ENCODE measurements at regions not wholly inside any gene's neighbourhood (a gene's known extent, or its start where the extent isn't known, plus 50 kb on each side); places are given as distances from the start of the nearest gene placed in this dataset.

- Histone ChIP-seq H3K79me2 (ENCODE audit: insufficient read depth, low read length) (no peaks in the 10 kb centered on the region), H3K36me3 (replicated peaks in 1 of 2; ENCODE audit: control insufficient read depth in 1 of 2, insufficient read depth in 2 of 2, low read length in 2 of 2) (no peaks in the 10 kb centered on the region), H3K4me3 (replicated peaks in 1 of 3; ENCODE audit: insufficient read depth in 1 of 3, low read depth in 2 of 3, low read length in 3 of 3) (no peak overlapping the region), H3K4me1 (ENCODE audit: insufficient read depth, low read length) (no peaks in the 10 kb centered on the region), H3K9me3 (ENCODE audit: low read length) (no peaks in the 10 kb centered on the region), H2AFZ (ENCODE audit: low read length) (no peak overlapping the region), H3K4me2 (ENCODE audit: low read depth, low read length) (no peak overlapping the region), H3K27me3 (ENCODE audit: control insufficient read depth in 1 of 2, insufficient read depth in 2 of 2, low read length in 2 of 2) (no peaks in the 10 kb centered on the region), H3K9ac (ENCODE audit: insufficient read depth, low read depth, low read length) (no peak overlapping the region), H4K20me1 (ENCODE audit: insufficient read depth, low read length) (no peaks in the 10 kb centered on the region), H3K27ac (ENCODE audit: extremely low read length, insufficient read depth, low read length) (no peak overlapping the region)
- in situ Hi-C loops (cut with HindIII; ENCODE audit: extremely low pct_ligation_motif_present, low pct_unique_long_range_greater_than_20kb) (no loop called here), intact Hi-C loops (cut with micrococcal nuclease; ENCODE audit: unreplicated experiment) (no loop called here)
- DNase-seq (ENCODE audit: low spot score) (no peak), FAIRE-seq (no peak), ATAC-seq (no peak)
- TF ChIP-seq ARNT2 (CRISPR knock-in tag; IDR thresholded peaks at IDR 0.05; ENCODE audit: low read depth) (no peak), MAFF (IDR thresholded peaks at IDR 0.05; ENCODE audit: low read depth, low read length) (no peak), HBP1 (CRISPR knock-in tag; IDR thresholded peaks at IDR 0.05; ENCODE audit: low read depth) (no peak), HOXA5 (CRISPR knock-in tag; IDR thresholded peaks at IDR 0.05) (no peak), RARG (CRISPR knock-in tag; IDR thresholded peaks at IDR 0.05; ENCODE audit: low read depth) (no peak), DNMT3B (CRISPR knock-in tag; conservative IDR thresholded peaks at IDR 0.05) (no peak), MZF1 (CRISPR knock-in tag; IDR thresholded peaks at IDR 0.05; ENCODE audit: borderline replicate concordance) (no peak)
- TF ChIP-seq, protein P1, sequence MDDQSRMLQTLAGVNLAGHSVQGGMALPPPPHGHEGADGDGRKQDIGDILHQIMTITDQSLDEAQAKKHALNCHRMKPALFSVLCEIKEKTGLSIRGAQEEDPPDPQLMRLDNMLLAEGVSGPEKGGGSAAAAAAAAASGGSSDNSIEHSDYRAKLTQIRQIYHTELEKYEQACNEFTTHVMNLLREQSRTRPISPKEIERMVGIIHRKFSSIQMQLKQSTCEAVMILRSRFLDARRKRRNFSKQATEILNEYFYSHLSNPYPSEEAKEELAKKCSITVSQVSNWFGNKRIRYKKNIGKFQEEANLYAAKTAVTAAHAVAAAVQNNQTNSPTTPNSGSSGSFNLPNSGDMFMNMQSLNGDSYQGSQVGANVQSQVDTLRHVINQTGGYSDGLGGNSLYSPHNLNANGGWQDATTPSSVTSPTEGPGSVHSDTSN (CRISPR knock-in tag; IDR thresholded peaks at IDR 0.05; ENCODE audit: borderline replicate concordance): no peak
- ChIA-PET POLR2A (no interaction called here), CTCF (ENCODE audit: low intra/inter-chr PET ratio, low total read pairs) (no interaction called here)
- 15% methylated on average over 1 of the region's 1 CpG for WGBS (ENCODE audit: low lambda C conversion rate)
- no TSS peak for BruUV-seq (replicated peaks)
Observed at GRCh38 chr10:61119573-61119972, 175.6 kb upstream of the RHOBTB1 start.
